SK-N-SH treated with all-trans-retinoic acid at 6 μM for 48 hours (cell line): ENCODE measurements at regions not wholly inside any gene's neighbourhood (a gene's known extent, or its start where the extent isn't known, plus 50 kb on each side); places are given as distances from the start of the nearest gene placed in this dataset.

Experiments used
- ATAC-seq: fragments of 200-7000 bp; cut with Tn5 transposase; 3 replicates; pipeline ENCODE4 v1.9.1; 2020; ENCODE audit warnings: mild to moderate bottlenecking, moderate library complexity
- ARNTL ChIP-seq: fragments of 450-650 bp; formaldehyde crosslinking; IDR thresholded peaks from 2 replicates; pipeline ENCODE4 v1.5.0; 2020; ENCODE audit warnings: low read depth, mild to moderate bottlenecking, moderate library complexity, borderline replicate concordance
- BACH2 ChIP-seq: fragments of 250-450 bp; sonication (Bioruptor Pico); IDR thresholded peaks from 2 replicates; pipeline ENCODE4 v1.9.0; 2021; ENCODE audit warnings: mild to moderate bottlenecking, borderline replicate concordance
- CSDC2 ChIP-seq: fragments of 250-450 bp; sonication (Bioruptor Pico); IDR thresholded peaks from 2 replicates; pipeline ENCODE4 v1.5.0; 2020; ENCODE audit warnings: mild to moderate bottlenecking, moderate library complexity
- CSRNP3 ChIP-seq: fragments of 250-450 bp; sonication (Bioruptor Pico); IDR thresholded peaks from 2 replicates; pipeline ENCODE4 v1.5.1; 2021; ENCODE audit warnings: mild to moderate bottlenecking, moderate library complexity
- ESRRG ChIP-seq: fragments of 250-450 bp; sonication (Bioruptor Pico); IDR thresholded peaks from 2 replicates; pipeline ENCODE4 v1.6.1; 2021; ENCODE audit warnings: mild to moderate bottlenecking
- GLIS3 ChIP-seq: fragments of 250-450 bp; sonication (Bioruptor Pico); IDR thresholded peaks from 2 replicates; pipeline ENCODE4 v1.5.0; 2020; ENCODE audit warnings: mild to moderate bottlenecking, moderate library complexity
- ISL1 ChIP-seq: fragments of 250-450 bp; sonication (Bioruptor Pico); IDR thresholded peaks from 2 replicates; pipeline ENCODE4 v2.1.2; 2022; ENCODE audit warnings: mild to moderate bottlenecking, moderate library complexity
- OSR1 ChIP-seq: fragments of 250-450 bp; sonication (Bioruptor Pico); IDR thresholded peaks from 2 replicates; pipeline ENCODE4 v1.8.0; 2022; ENCODE audit warnings: moderate library complexity, mild to moderate bottlenecking, inconsistent platforms
- PPARA ChIP-seq: fragments of 250-450 bp; sonication (Bioruptor Pico); IDR thresholded peaks from 2 replicates; pipeline ENCODE4 v1.5.0; 2020; ENCODE audit warnings: mild to moderate bottlenecking, borderline replicate concordance
- RARB ChIP-seq: fragments of 250-450 bp; sonication (Bioruptor Pico); IDR thresholded peaks from 2 replicates; pipeline ENCODE4 v1.8.0; 2021; ENCODE audit warnings: mild to moderate bottlenecking, moderate library complexity
- SNAI2 ChIP-seq: fragments of 250-450 bp; sonication (Bioruptor Pico); IDR thresholded peaks from 2 replicates; pipeline ENCODE4 v1.5.0; 2020; ENCODE audit warnings: mild to moderate bottlenecking, moderate library complexity
- TCF4 ChIP-seq: fragments of 250-450 bp; sonication (Bioruptor Pico); IDR thresholded peaks from 2 replicates; pipeline ENCODE4 v1.8.0; 2021; ENCODE audit warnings: mild to moderate bottlenecking, moderate library complexity, borderline replicate concordance
- TOX ChIP-seq: fragments of 250-450 bp; sonication (Bioruptor Pico); IDR thresholded peaks from 2 replicates; pipeline ENCODE4 v1.8.0; 2021; ENCODE audit warnings: mild to moderate bottlenecking, moderate library complexity, borderline replicate concordance
- TSHZ2 ChIP-seq: fragments of 250-450 bp; sonication (Bioruptor Pico); IDR thresholded peaks from 2 replicates; pipeline ENCODE4 v1.5.0; 2020; ENCODE audit warnings: mild to moderate bottlenecking, moderate library complexity
- ZC3H10 ChIP-seq: fragments of 250-450 bp; sonication (Bioruptor Pico); IDR thresholded peaks from 2 replicates; pipeline ENCODE4 v1.5.1; 2021; ENCODE audit warnings: mild to moderate bottlenecking, moderate library complexity
- ZFP3 ChIP-seq: fragments of 250-450 bp; sonication (Bioruptor Pico); IDR thresholded peaks from 2 replicates; pipeline ENCODE4 v1.5.0; 2020; ENCODE audit warnings: mild to moderate bottlenecking, moderate library complexity
- ZFP30 ChIP-seq: fragments of 450-650 bp; formaldehyde crosslinking; IDR thresholded peaks from 2 replicates; pipeline ENCODE4 v1.5.0; 2022; ENCODE audit warnings: mild to moderate bottlenecking, moderate library complexity
- ZNF565 ChIP-seq: fragments of 450-650 bp; formaldehyde crosslinking; conservative IDR thresholded peaks from 2 replicates; pipeline ENCODE4 v1.5.0; 2020; ENCODE audit warnings: low read depth, mild to moderate bottlenecking, moderate library complexity
- ZNF70 ChIP-seq: fragments of 450-650 bp; formaldehyde crosslinking; IDR thresholded peaks from 2 replicates; pipeline ENCODE4 v1.5.0; 2020; ENCODE audit warnings: mild to moderate bottlenecking, moderate library complexity
- ZNF8 ChIP-seq: fragments of 450-650 bp; formaldehyde crosslinking; IDR thresholded peaks from 2 replicates; pipeline ENCODE4 v1.5.0; 2020; ENCODE audit warnings: mild to moderate bottlenecking, moderate library complexity
- TF ChIP-seq, protein P1 (sequence below): fragments of 250-450 bp; sonication (Bioruptor Pico); IDR thresholded peaks from 2 replicates; pipeline ENCODE4 v1.8.0; 2020; ENCODE audit warnings: mild to moderate bottlenecking, moderate library complexity, borderline replicate concordance
- TF ChIP-seq, protein P2 (sequence below): fragments of 250-450 bp; sonication (Bioruptor Pico); IDR thresholded peaks from 2 replicates; pipeline ENCODE4 v1.8.0; 2021; ENCODE audit warnings: low read depth, mild to moderate bottlenecking, moderate library complexity, borderline replicate concordance
- TF ChIP-seq, protein P3 (sequence below): fragments of 250-450 bp; sonication (Bioruptor Pico); IDR thresholded peaks from 2 replicates; pipeline ENCODE4 v1.5.1; 2020; ENCODE audit warnings: low read depth, mild to moderate bottlenecking, moderate library complexity

DNA sequence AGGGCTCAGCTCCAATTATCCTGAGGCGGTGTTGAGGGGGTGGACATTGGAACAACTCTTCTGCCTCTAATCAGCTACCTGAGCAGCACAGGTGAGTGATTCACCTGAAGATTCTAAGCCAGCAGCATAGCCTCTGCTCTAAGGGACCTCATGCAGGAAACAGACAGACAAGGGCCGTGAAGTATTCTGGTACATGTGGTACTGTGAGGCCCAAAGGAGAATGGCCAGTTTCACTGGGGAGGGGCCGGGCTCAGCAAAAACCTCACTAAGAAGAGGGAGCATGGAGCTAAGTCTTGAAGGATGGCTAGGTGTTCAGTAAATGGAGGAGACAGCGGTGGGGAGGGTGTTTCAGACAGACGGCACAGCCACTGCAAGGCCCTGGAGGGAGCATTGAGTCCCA lies 58.5 kb upstream of the CCDC167 start:
- TF ChIP-seq ZFP30 (no peak), ZC3H10 (CRISPR knock-in tag) (no peak), RARB (CRISPR knock-in tag) (no peak), ZNF8 (CRISPR knock-in tag) (no peak), GLIS3 (CRISPR knock-in tag) (no peak), ESRRG (no peak), ARNTL (CRISPR knock-in tag) (no peak)
- no peak for ATAC-seq

- no peak for ATAC-seq
- TF ChIP-seq ISL1, result no peak
- TF ChIP-seq ZNF565 (CRISPR knock-in tag), result no peak
- TF ChIP-seq, protein P1, sequence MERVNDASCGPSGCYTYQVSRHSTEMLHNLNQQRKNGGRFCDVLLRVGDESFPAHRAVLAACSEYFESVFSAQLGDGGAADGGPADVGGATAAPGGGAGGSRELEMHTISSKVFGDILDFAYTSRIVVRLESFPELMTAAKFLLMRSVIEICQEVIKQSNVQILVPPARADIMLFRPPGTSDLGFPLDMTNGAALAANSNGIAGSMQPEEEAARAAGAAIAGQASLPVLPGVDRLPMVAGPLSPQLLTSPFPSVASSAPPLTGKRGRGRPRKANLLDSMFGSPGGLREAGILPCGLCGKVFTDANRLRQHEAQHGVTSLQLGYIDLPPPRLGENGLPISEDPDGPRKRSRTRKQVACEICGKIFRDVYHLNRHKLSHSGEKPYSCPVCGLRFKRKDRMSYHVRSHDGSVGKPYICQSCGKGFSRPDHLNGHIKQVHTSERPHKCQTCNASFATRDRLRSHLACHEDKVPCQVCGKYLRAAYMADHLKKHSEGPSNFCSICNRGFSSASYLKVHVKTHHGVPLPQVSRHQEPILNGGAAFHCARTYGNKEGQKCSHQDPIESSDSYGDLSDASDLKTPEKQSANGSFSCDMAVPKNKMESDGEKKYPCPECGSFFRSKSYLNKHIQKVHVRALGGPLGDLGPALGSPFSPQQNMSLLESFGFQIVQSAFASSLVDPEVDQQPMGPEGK (CRISPR knock-in tag), result no peak
- no peak for TF ChIP-seq ESRRG
- no peak for TF ChIP-seq ARNTL (CRISPR knock-in tag)
- TF ChIP-seq, protein P2, sequence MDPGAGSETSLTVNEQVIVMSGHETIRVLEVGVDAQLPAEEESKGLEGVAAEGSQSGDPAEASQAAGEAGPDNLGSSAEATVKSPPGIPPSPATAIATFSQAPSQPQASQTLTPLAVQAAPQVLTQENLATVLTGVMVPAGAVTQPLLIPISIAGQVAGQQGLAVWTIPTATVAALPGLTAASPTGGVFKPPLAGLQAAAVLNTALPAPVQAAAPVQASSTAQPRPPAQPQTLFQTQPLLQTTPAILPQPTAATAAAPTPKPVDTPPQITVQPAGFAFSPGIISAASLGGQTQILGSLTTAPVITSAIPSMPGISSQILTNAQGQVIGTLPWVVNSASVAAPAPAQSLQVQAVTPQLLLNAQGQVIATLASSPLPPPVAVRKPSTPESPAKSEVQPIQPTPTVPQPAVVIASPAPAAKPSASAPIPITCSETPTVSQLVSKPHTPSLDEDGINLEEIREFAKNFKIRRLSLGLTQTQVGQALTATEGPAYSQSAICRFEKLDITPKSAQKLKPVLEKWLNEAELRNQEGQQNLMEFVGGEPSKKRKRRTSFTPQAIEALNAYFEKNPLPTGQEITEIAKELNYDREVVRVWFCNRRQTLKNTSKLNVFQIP (CRISPR knock-in tag), result no peak
- no peak for TF ChIP-seq ZFP30
- TF ChIP-seq PPARA (CRISPR knock-in tag), result no peak
- no peak for TF ChIP-seq RARB (CRISPR knock-in tag)
- no peak for TF ChIP-seq ZFP3
- no peak for TF ChIP-seq BACH2 (CRISPR knock-in tag)
- TF ChIP-seq CSDC2, result no peak
Observed at GRCh38 chr6:37557645-37558114, 58.0 kb upstream of the CCDC167 start.

DNA sequence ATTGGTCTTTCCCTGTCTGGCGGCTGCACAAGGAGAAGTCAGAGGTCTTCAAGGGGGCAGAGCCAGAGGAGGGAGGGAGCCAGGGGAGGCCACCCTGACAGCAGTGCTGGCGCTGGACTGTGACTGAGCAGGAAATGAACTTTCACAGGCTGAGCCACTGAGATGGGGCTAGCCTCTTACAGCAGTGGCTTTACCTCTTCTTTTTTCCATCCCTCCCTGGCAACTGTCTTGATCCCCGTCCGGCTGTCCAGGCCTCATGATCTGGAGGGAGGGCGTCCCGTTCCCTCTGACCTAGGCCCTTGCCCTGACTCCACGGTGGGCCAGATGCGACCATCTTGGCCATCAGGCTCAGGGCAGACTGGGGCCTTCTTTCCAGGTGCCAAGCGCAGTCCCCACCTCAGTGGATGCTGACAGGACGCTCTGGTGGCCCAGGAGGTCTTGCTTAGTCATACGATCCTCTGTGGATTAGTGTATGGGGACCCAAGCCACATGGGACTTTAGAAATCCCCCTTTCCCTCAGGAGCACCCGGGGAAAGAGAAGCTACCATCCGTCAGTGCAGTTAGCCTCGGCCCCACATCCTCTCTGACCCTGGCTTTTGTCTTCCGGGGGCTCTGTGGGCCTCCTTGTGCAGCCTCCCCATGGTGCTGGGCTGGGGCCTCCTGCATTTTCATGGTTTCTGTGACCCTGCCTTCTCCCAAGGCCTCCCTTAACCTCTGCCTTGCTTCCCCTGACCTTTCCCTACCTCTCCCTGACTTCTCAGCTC lies 57.4 kb upstream of the CCDC167 start:
- TF ChIP-seq ZNF565 (CRISPR knock-in tag) (no peak), ZNF8 (CRISPR knock-in tag) (no peak), ESRRG (no peak), CSDC2 (no peak), ARNTL (CRISPR knock-in tag) (no peak), TSHZ2 (no peak), ZNF70 (CRISPR knock-in tag) (no peak), ISL1 (no peak), TCF4 (no peak), SNAI2 (CRISPR knock-in tag) (no peak)
- TF ChIP-seq, protein P3, sequence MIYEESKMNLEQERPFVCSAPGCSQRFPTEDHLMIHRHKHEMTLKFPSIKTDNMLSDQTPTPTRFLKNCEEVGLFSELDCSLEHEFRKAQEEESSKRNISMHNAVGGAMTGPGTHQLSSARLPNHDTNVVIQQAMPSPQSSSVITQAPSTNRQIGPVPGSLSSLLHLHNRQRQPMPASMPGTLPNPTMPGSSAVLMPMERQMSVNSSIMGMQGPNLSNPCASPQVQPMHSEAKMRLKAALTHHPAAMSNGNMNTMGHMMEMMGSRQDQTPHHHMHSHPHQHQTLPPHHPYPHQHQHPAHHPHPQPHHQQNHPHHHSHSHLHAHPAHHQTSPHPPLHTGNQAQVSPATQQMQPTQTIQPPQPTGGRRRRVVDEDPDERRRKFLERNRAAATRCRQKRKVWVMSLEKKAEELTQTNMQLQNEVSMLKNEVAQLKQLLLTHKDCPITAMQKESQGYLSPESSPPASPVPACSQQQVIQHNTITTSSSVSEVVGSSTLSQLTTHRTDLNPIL (CRISPR knock-in tag), result no peak
- ATAC-seq, result no peak

GRCh38 chr6:37555040-37555781 lies 55.5 kb upstream of the CCDC167 start:
- no peak for ATAC-seq
- TF ChIP-seq TOX (no peak), PPARA (CRISPR knock-in tag) (no peak), TCF4 (no peak), OSR1 (no peak), ZNF8 (CRISPR knock-in tag) (no peak), RARB (CRISPR knock-in tag) (no peak), ZFP30 (no peak), ARNTL (CRISPR knock-in tag) (no peak), CSRNP3 (CRISPR knock-in tag) (no peak), ZFP3 (no peak), ZNF565 (CRISPR knock-in tag) (no peak)
- TF ChIP-seq, protein P3 (CRISPR knock-in tag), result no peak
